NCI-H526 (cell line): ENCODE measurements at regions not wholly inside any gene's neighbourhood (a gene's known extent, or its start where the extent isn't known, plus 50 kb on each side); places are given as distances from the start of the nearest gene placed in this dataset.
A peak's percentile ranks its signal among the peaks of the same experiment; 100 is the strongest.

Experiments used
- DNase-seq, 2 experiments: peaks; one replicate each; lab custom pipeline; 2025; lab: John Stamatoyannopoulos, UW

- no peak for DNase-seq
Measured at GRCh38 chr9:7300484-7300883, 499.1 kb downstream of the DMAC1 start.

- DNase-seq = no peak
Measured at GRCh38 chr9:7298123-7298522, 501.5 kb downstream of the DMAC1 start.

- DNase-seq = no peak
Measured at GRCh38 chr9:7297521-7297920, 502.1 kb downstream of the DMAC1 start.

- DNase-seq = no peak
Measured at GRCh38 chr9:7293091-7293490, 506.5 kb downstream of the DMAC1 start.

GRCh38 chr9:7289773-7290172 is 509.8 kb downstream of the DMAC1 start:
- no peak for DNase-seq

- DNase-seq = no peak
Measured at GRCh38 chr9:7287986-7288385, 511.6 kb downstream of the DMAC1 start.

- DNase-seq = no peak
Measured at GRCh38 chr9:7287065-7287464, 512.5 kb downstream of the DMAC1 start.

GRCh38 chr9:7286101-7286500 is 513.5 kb downstream of the DMAC1 start:
- no peak for DNase-seq

GRCh38 chr9:7285199-7285598 is 514.4 kb downstream of the DMAC1 start:
- DNase-seq = no peak

- no peak for DNase-seq
Measured at GRCh38 chr9:7284517-7284916, 515.1 kb downstream of the DMAC1 start.

- no peak for DNase-seq
Measured at GRCh38 chr9:7284117-7284516, 515.5 kb downstream of the DMAC1 start.

- peak in 1 of 2 experiments; percentile 22 for DNase-seq
Measured at GRCh38 chr9:7273575-7273974, 515.8 kb downstream of the KDM4C start.

GRCh38 chr9:7266911-7267595 is 509.3 kb downstream of the KDM4C start:
- DNase-seq = peak; percentile 47 to 63

GRCh38 chr9:7265181-7265580 is 507.4 kb downstream of the KDM4C start:
- no peak for DNase-seq

- DNase-seq = no peak
Measured at GRCh38 chr9:7259544-7260241, 501.9 kb downstream of the KDM4C start.

GRCh38 chr9:7258688-7259396 is 501.1 kb downstream of the KDM4C start:
- peak in 1 of 2 experiments; percentile 7 for DNase-seq

- DNase-seq = no peak
Measured at GRCh38 chr9:7246917-7247522, 489.2 kb downstream of the KDM4C start.

GRCh38 chr9:7245976-7246580 is 488.3 kb downstream of the KDM4C start:
- no peak for DNase-seq

- no peak for DNase-seq
Measured at GRCh38 chr9:7243838-7244237, 486.1 kb downstream of the KDM4C start.

GRCh38 chr9:7242126-7242525 is 484.4 kb downstream of the KDM4C start:
- DNase-seq = no peak

- DNase-seq = no peak
Measured at GRCh38 chr9:7241694-7242093, 483.9 kb downstream of the KDM4C start.
